MG63 (cell line): ENCODE measurements at regions not wholly inside any gene's neighbourhood (a gene's known extent, or its start where the extent isn't known, plus 50 kb on each side); places are given as distances from the start of the nearest gene placed in this dataset.

ENCODE experiments used
- DNase-seq: peaks from one replicate; pipeline ENCODE4 v3.0.0-alpha.2; 2020
- H3K27me3 ChIP-seq: fragments of 250-450 bp; sonication (Bioruptor Pico); 2 replicates; pipeline ENCODE4 v1.5.1; 2020; ENCODE audit warnings: mild to moderate bottlenecking, moderate library complexity
- H3K36me3 ChIP-seq: fragments of 250-450 bp; sonication (Bioruptor Pico); 2 replicates; pipeline ENCODE4 v1.5.1; 2020; ENCODE audit warnings: mild to moderate bottlenecking, moderate library complexity
- H3K4me3 ChIP-seq: fragments of 250-450 bp; sonication (Bioruptor Pico); 2 replicates; pipeline ENCODE4 v1.5.1; 2020; ENCODE audit warnings: mild to moderate bottlenecking, moderate library complexity
- H3K9me3 ChIP-seq: fragments of 250-450 bp; sonication (Bioruptor Pico); 2 replicates; pipeline ENCODE4 v1.5.1; 2020; ENCODE audit warnings: mild to moderate bottlenecking, moderate library complexity

DNA sequence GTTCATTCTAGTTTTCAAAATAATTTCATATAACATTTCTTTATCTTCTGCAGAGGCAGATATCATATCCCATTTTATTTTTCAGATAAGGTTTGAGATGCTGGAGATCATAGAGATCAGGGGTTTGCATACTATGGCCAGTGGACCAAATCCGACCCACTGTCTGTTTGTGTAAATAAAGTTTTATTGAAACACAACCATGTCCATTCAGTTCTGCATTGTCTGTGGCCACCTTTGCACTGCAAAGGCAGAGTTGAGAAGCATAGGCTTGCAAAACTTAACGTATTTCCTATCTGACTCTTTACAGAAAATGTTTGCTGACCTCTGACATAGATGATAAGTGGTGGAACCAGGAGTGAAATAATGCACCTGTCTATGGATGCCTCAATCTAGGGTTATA, 63.9 kb upstream of the SOD3 start:
- no peak for DNase-seq
- no peaks in the 10 kb centered on the region for H3K27me3 ChIP-seq
- H3K9me3 ChIP-seq: no peaks in the 10 kb centered on the region
- no peaks in the 10 kb centered on the region for H3K36me3 ChIP-seq
- no peak overlapping the region for H3K4me3 ChIP-seq

DNA sequence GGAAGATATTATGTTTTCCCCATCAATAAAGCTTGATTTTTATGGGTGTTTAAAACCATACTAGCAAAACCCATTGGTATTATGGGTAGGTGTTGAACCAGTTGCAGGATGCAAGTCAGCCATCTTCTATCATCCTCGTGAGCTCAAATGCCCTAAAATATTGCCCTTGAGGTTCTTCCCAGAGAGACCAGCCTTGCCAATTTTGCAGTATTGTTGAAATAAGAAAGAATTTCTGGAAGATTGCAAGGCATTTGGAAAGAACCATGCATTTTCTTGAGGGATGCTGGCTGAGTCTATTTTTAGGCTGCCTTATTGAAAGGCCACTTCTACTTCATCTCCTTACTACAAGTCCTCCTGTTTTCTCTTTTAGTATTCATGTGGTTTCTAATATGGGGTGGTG, 60.9 kb upstream of the SOD3 start:
- Histone ChIP-seq H3K9me3 (no peaks in the 10 kb centered on the region), H3K4me3 (no peak overlapping the region), H3K27me3 (no peaks in the 10 kb centered on the region), H3K36me3 (no peaks in the 10 kb centered on the region)
- no peak for DNase-seq

DNA sequence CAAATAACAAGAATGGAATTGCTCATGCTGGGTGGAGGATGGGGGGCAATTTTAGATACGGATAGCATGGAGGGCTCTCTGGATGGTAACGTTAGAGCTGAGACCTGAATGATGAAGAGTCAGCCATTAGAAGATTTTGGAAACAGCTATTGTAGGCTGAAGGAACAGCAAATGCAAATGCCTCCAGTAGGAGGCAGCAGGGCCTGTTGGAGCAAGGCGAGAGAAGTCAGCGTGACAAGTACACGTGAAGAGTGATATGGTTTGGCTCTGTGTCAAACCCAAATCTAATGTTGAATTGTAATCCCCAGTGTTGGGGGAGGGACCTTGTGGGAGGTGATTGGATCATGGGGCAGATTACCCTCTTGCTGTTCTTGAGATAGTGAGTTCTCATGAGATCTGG, 59.3 kb upstream of the SOD3 start:
- no peak for DNase-seq
- H3K4me3 ChIP-seq: no peak overlapping the region
- H3K27me3 ChIP-seq: no peaks in the 10 kb centered on the region
- no peaks in the 10 kb centered on the region for H3K9me3 ChIP-seq
- no peaks in the 10 kb centered on the region for H3K36me3 ChIP-seq

DNA sequence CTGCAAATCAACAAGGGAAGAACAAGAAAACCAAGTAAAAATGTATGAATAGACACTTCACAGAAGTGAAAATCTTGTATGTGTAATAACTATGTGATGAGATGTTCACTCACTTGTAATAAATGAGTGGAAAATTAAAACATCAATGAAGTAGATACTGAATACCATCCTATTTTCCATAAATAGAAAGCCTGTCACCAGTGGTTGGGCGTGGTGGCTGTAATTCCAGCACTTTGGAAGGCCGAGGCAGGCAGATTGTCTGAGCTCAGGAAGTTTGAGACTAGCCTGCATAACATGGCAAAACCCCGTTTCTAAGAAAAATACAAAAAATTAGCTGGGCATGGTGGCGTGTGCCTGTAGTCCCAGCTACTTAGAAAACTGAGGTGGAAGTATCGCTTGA, 53.5 kb upstream of the SOD3 start:
- Histone ChIP-seq H3K27me3 (no peaks in the 10 kb centered on the region), H3K9me3 (no peaks in the 10 kb centered on the region), H3K36me3 (no peaks in the 10 kb centered on the region), H3K4me3 (no peak overlapping the region)
- DNase-seq: no peak

DNA sequence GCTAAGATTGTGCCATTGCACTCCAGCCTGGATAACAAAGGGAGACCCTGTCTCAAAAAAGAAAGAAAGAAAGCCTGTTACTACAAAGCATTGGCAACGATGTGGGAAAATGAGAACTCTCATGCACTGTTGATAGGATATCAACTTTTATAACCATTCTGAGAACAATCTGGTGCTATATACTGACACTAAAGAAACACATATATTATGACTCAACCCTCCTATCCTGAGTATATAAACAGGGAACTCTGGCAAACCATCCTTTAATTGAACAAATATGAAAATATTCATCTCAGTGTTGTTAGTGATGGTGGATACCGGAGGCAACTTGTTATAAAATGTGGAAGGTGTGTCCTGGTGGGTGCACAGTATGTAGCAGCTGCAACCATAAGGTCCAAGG, 53.0 kb upstream of the SOD3 start:
- no peaks in the 10 kb centered on the region for H3K36me3 ChIP-seq
- H3K27me3 ChIP-seq: no peaks in the 10 kb centered on the region
- DNase-seq: no peak

DNA sequence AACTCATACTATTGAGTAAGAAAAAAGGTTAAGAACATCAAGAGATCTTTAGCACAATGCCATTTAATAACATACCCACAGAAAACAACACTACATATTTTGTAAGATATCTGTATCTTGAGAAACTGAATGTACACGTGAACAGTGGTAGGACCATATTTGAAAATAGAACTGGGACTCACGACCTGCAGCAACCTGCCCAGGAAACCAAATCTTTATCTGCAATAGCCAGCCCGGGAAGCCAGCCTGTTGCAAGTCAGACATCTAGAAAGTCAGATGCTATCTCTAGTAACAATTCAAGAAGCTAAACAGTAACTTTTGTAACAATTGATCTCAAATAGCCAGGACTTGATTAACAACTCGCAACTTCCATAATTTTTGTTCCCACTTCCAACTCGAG, 52.6 kb upstream of the SOD3 start:
- Histone ChIP-seq H3K36me3 (no peaks in the 10 kb centered on the region), H3K27me3 (no peaks in the 10 kb centered on the region), H3K9me3 (no peaks in the 10 kb centered on the region), H3K4me3 (no peak overlapping the region)
- no peak for DNase-seq

More for the DNA sequence above, 53.0 kb upstream of the SOD3 start:
- H3K4me3 ChIP-seq: no peak overlapping the region
- no peaks in the 10 kb centered on the region for H3K9me3 ChIP-seq

DNA sequence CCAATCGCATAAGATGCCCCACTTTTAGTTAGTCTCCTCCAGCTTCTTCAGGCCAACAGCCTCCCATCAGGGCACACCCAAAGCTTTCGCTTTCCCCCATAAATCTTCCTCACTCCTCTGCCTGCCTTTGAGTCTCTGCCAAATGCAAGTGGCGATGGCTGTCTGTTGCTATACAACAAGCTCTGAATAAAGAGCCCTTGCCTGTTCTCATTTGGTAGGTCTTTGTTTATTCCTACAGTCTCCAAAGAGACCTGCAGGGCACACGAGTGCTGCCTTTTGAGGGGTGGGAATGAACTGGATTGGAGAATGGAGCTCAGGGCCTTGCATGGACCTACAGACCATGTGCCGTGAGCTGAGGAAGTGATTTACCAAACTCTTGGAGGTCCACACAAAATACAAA, 52.2 kb upstream of the SOD3 start:
- Histone ChIP-seq H3K27me3 (no peaks in the 10 kb centered on the region), H3K4me3 (no peak overlapping the region), H3K36me3 (no peaks in the 10 kb centered on the region), H3K9me3 (no peaks in the 10 kb centered on the region)
- no peak for DNase-seq

DNA sequence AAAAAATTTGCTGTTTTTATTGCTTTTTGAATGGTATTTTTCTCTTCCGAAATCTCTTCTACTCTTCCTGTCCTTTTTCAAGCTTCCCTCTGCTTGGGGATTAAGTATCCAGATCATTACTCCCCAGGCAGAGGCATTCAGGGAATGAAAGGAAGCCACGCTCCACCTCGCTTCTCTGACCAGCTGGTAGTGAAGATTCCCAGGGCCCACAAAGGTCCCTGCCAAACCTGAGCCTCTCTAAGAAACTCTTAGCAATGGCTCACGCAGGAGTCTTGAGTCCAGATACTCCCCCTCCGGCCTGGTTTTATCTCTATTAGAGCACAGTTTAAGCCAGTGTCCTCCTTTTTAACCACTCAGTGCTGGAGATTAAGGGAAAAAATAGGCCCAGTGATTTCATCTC, 51.4 kb upstream of the SOD3 start:
- no peaks in the 10 kb centered on the region for H3K9me3 ChIP-seq
- no peaks in the 10 kb centered on the region for H3K36me3 ChIP-seq
- no peak for DNase-seq
- no peak overlapping the region for H3K4me3 ChIP-seq
- H3K27me3 ChIP-seq: no peaks in the 10 kb centered on the region

DNA sequence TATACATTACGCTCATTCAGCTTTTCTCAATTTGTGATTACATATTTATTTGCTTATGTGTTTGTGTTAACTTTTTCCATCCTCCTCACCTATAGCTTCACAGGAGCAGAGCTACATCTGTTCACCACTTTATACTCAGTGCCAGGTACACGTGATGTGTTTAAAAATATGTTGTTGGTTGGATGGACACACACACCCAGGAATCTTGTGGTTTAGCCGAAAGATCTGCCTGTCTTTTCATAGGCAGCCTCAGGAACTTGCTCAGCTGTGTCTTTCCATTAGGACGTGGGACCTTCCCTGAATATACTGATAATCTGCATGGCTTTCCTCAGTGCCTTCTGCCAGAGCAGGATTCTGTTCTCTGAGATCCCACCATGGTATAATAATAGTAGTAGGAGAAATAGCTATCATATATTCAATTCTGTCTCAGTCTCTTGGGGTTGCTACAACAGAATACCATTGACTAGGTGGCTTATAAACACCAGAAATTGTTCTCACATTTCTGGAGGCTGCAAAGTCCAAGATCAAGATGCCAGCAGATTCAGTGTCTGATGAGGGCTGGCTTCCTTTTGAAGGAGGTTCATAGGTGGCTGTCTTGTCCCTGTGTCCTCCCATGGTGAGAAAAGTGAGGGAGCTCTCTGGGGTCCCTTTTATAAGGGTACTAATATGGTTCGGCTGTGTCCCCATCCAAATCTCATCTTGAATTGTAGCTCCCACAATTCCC, 50.0 kb upstream of the SOD3 start:
- Histone ChIP-seq H3K36me3 (no peaks in the 10 kb centered on the region), H3K9me3 (no peaks in the 10 kb centered on the region), H3K4me3 (no peak overlapping the region), H3K27me3 (no peaks in the 10 kb centered on the region)
- DNase-seq: no peak
